22Rv1 (cell line): ENCODE measurements at regions not wholly inside any gene's neighbourhood (a gene's known extent, or its start where the extent isn't known, plus 50 kb on each side); places are given as distances from the start of the nearest gene placed in this dataset.

ENCODE experiments used
- CTCF ChIP-seq: fragments of 450-650 bp; IDR thresholded peaks from 2 replicates; pipeline ENCODE4 v1.5.1; 2017; ENCODE audit warnings: mild to moderate bottlenecking
- ZFX ChIP-seq: fragments of 450-650 bp; IDR thresholded peaks from 2 replicates; pipeline ENCODE4 v1.6.1; 2017; ENCODE audit warnings: antibody characterized with exemption, borderline replicate concordance

DNA sequence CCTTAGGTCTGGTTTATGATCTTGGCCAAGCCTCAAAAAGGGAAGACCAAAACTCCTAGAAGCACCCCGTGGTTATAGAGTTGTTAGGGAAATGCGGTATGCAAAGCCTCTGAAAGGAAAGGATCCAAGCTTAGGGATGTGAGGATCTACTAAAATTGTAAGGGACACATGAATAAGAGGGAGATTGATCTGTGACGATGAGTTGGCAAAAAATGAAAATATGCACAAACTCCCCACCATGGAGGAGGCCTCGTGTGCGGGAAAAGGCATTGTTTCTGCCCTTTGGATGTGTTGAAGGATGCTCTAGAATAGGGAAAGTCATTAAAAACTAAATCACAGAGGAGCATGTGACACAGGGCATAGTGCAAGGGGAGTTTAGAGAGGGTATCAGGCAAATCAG, 88.7 kb upstream of the UBL3 start:
- no peak for TF ChIP-seq CTCF
- TF ChIP-seq ZFX = no peak
